ENCODE measurements at regions not wholly inside any gene's neighbourhood (a gene's known extent, or its start where the extent isn't known, plus 50 kb on each side); places are given as distances from the start of the nearest gene placed in this dataset.

- TF ChIP-seq CTCF (IDR thresholded peaks at IDR 0.05) (no peak), POLR2A (IDR thresholded peaks at IDR 0.05) (no peak)
These were observed 173.7 kb downstream of the POM121L12 start for GRCh38 chr7:53209129-53209528.
